ENCODE measurements at regions not wholly inside any gene's neighbourhood (a gene's known extent, or its start where the extent isn't known, plus 50 kb on each side); places are given as distances from the start of the nearest gene placed in this dataset.

DNA sequence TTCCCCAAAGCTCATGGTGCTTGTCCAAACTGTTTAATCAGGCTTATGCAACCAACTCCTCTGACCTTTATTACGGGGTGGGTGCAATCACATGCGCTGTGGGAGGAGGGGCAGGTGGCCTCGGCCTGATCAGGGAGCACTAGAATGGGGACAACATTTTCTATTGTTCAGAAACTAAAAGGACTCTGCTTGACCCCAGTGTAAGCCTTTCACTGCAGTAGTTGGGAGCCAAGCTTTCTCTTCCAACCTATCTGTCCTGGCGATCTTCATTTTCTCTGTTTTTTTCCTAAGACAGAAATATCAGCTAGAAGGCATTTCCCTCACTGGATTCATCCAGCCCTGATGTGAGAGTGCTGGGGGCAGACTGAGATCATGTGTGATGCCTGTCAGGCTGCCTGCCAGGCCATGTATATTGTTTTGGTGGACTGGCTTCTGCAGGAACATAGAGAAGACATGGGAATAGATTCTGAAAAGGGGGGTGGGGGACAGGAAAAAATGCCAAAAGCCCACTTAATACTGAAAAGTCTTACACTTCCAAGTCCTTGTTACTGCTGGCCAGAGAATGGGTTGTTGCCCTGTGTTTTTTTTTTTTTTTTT, 627.0 kb upstream of the TBL1XR1 start (continued):
- TF ChIP-seq ZNF781 (CRISPR knock-in tag; IDR thresholded peaks at IDR 0.05; ENCODE audit: borderline replicate concordance, not compliant biosample characterization) = no peak
- no peak for TF ChIP-seq ZNF790 (CRISPR knock-in tag; IDR thresholded peaks at IDR 0.05; ENCODE audit: borderline replicate concordance)
- TF ChIP-seq NR1H2 (CRISPR knock-in tag; IDR thresholded peaks at IDR 0.05; ENCODE audit: borderline replicate concordance, low read depth) = no peak
- no peak for TF ChIP-seq CHCHD3 (CRISPR knock-in tag; IDR thresholded peaks at IDR 0.05)
- no peak for TF ChIP-seq ZNF549 (CRISPR knock-in tag; IDR thresholded peaks at IDR 0.05)
- TF ChIP-seq, protein P1, sequence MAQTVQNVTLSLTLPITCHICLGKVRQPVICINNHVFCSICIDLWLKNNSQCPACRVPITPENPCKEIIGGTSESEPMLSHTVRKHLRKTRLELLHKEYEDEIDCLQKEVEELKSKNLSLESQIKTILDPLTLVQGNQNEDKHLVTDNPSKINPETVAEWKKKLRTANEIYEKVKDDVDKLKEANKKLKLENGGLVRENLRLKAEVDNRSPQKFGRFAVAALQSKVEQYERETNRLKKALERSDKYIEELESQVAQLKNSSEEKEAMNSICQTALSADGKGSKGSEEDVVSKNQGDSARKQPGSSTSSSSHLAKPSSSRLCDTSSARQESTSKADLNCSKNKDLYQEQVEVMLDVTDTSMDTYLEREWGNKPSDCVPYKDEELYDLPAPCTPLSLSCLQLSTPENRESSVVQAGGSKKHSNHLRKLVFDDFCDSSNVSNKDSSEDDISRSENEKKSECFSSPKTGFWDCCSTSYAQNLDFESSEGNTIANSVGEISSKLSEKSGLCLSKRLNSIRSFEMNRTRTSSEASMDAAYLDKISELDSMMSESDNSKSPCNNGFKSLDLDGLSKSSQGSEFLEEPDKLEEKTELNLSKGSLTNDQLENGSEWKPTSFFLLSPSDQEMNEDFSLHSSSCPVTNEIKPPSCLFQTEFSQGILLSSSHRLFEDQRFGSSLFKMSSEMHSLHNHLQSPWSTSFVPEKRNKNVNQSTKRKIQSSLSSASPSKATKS (CRISPR knock-in tag; IDR thresholded peaks at IDR 0.05) = no peak
- no peak for TF ChIP-seq ZNF772 (CRISPR knock-in tag; IDR thresholded peaks at IDR 0.05)
- TF ChIP-seq, protein P2, sequence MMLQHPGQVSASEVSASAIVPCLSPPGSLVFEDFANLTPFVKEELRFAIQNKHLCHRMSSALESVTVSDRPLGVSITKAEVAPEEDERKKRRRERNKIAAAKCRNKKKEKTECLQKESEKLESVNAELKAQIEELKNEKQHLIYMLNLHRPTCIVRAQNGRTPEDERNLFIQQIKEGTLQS (CRISPR knock-in tag; IDR thresholded peaks at IDR 0.05) = peak; percentile 79
- no peak for TF ChIP-seq TMF1 (CRISPR knock-in tag; IDR thresholded peaks at IDR 0.05; ENCODE audit: low read depth)
- TF ChIP-seq, protein P3, sequence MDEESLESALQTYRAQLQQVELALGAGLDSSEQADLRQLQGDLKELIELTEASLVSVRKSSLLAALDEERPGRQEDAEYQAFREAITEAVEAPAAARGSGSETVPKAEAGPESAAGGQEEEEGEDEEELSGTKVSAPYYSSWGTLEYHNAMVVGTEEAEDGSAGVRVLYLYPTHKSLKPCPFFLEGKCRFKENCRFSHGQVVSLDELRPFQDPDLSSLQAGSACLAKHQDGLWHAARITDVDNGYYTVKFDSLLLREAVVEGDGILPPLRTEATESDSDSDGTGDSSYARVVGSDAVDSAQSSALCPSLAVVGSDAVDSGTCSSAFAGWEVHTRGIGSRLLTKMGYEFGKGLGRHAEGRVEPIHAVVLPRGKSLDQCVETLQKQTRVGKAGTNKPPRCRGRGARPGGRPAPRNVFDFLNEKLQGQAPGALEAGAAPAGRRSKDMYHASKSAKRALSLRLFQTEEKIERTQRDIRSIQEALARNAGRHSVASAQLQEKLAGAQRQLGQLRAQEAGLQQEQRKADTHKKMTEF (CRISPR knock-in tag; IDR thresholded peaks at IDR 0.05) = peak; percentile 85
- TF ChIP-seq ZNF724P (CRISPR knock-in tag; IDR thresholded peaks at IDR 0.05; ENCODE audit: borderline replicate concordance) = no peak
- peak; percentile 70; the same call in 1 of the 2 replicates for TF ChIP-seq ZSCAN29 (CRISPR knock-in tag; conservative IDR thresholded peaks at IDR 0.05)
- TF ChIP-seq KDM3A (CRISPR knock-in tag; IDR thresholded peaks at IDR 0.05; ENCODE audit: low read depth) = 0 out of 2 replicates have a peak, but pooled peaks have one; percentile 46
- TF ChIP-seq ZC3H13 (CRISPR knock-in tag; IDR thresholded peaks at IDR 0.05) = no peak
- peak; percentile 99 for TF ChIP-seq HMG20A (CRISPR knock-in tag; IDR thresholded peaks at IDR 0.05; ENCODE audit: borderline replicate concordance)
- 0 out of 3 replicates have a peak, but pooled peaks have one; percentile 61 for TF ChIP-seq MXI1 (IDR thresholded peaks at IDR 0.05; ENCODE audit: borderline replicate concordance, low read depth, low read length)
- no peak for TF ChIP-seq ZNF20 (CRISPR knock-in tag; IDR thresholded peaks at IDR 0.05)
- TF ChIP-seq KAT8 (CRISPR knock-in tag; IDR thresholded peaks at IDR 0.05) = peak; percentile 72
- no peak for TF ChIP-seq SP2 (CRISPR knock-in tag; IDR thresholded peaks at IDR 0.05)
- TF ChIP-seq, protein P4, sequence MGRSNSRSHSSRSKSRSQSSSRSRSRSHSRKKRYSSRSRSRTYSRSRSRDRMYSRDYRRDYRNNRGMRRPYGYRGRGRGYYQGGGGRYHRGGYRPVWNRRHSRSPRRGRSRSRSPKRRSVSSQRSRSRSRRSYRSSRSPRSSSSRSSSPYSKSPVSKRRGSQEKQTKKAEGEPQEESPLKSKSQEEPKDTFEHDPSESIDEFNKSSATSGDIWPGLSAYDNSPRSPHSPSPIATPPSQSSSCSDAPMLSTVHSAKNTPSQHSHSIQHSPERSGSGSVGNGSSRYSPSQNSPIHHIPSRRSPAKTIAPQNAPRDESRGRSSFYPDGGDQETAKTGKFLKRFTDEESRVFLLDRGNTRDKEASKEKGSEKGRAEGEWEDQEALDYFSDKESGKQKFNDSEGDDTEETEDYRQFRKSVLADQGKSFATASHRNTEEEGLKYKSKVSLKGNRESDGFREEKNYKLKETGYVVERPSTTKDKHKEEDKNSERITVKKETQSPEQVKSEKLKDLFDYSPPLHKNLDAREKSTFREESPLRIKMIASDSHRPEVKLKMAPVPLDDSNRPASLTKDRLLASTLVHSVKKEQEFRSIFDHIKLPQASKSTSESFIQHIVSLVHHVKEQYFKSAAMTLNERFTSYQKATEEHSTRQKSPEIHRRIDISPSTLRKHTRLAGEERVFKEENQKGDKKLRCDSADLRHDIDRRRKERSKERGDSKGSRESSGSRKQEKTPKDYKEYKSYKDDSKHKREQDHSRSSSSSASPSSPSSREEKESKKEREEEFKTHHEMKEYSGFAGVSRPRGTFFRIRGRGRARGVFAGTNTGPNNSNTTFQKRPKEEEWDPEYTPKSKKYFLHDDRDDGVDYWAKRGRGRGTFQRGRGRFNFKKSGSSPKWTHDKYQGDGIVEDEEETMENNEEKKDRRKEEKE (IDR thresholded peaks at IDR 0.05) = no peak
- 0 out of 2 replicates have a peak, but pooled peaks have one; percentile 28 for TF ChIP-seq SMYD3 (CRISPR knock-in tag; IDR thresholded peaks at IDR 0.05)
- TF ChIP-seq, protein P5, sequence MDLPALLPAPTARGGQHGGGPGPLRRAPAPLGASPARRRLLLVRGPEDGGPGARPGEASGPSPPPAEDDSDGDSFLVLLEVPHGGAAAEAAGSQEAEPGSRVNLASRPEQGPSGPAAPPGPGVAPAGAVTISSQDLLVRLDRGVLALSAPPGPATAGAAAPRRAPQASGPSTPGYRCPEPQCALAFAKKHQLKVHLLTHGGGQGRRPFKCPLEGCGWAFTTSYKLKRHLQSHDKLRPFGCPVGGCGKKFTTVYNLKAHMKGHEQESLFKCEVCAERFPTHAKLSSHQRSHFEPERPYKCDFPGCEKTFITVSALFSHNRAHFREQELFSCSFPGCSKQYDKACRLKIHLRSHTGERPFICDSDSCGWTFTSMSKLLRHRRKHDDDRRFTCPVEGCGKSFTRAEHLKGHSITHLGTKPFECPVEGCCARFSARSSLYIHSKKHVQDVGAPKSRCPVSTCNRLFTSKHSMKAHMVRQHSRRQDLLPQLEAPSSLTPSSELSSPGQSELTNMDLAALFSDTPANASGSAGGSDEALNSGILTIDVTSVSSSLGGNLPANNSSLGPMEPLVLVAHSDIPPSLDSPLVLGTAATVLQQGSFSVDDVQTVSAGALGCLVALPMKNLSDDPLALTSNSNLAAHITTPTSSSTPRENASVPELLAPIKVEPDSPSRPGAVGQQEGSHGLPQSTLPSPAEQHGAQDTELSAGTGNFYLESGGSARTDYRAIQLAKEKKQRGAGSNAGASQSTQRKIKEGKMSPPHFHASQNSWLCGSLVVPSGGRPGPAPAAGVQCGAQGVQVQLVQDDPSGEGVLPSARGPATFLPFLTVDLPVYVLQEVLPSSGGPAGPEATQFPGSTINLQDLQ (CRISPR knock-in tag; IDR thresholded peaks at IDR 0.05) = no peak
